ENCODE measurements at regions not wholly inside any gene's neighbourhood (a gene's known extent, or its start where the extent isn't known, plus 50 kb on each side); places are given as distances from the start of the nearest gene placed in this dataset.

- TF ChIP-seq ZKSCAN8 (CRISPR knock-in tag; IDR thresholded peaks at IDR 0.05) (0 out of 2 replicates have a peak, but pooled peaks have one; percentile 57), CCAR2 (IDR thresholded peaks at IDR 0.05; ENCODE audit: low read depth, low read length) (no peak), SIN3B (IDR thresholded peaks at IDR 0.05; ENCODE audit: low read depth) (no peak), GABPA (tag; conservative IDR thresholded peaks at IDR 0.05; ENCODE audit: low read depth) (peak; percentile 41; the same call in 1 of the 2 replicates), ADNP (tag; IDR thresholded peaks at IDR 0.05) (no peak), ZNF224 (CRISPR knock-in tag; IDR thresholded peaks at IDR 0.05) (no peak), FUS (optimal IDR thresholded peaks at IDR 0.05; ENCODE audit: low read depth, low read length) (no peak), U2AF1 (optimal IDR thresholded peaks at IDR 0.05; ENCODE audit: low read depth, low read length) (no peak), ARID3A (IDR thresholded peaks at IDR 0.05; ENCODE audit: borderline replicate concordance, low read depth, low read length) (no peak), CSDE1 (IDR thresholded peaks at IDR 0.05) (no peak), HEY1 (CRISPR knock-in tag; IDR thresholded peaks at IDR 0.05; ENCODE audit: borderline replicate concordance) (no peak), MTA1 (IDR thresholded peaks at IDR 0.05; ENCODE audit: borderline replicate concordance) (no peak), MBD1 (CRISPR knock-in tag; IDR thresholded peaks at IDR 0.05) (no peak), ZFP30 (CRISPR knock-in tag; IDR thresholded peaks at IDR 0.05; ENCODE audit: borderline replicate concordance) (no peak), CTBP1 (IDR thresholded peaks at IDR 0.05; ENCODE audit: borderline replicate concordance) (peak; percentile 79; the same call in 1 of the 2 replicates), ETV6 (IDR thresholded peaks at IDR 0.05; ENCODE audit: borderline replicate concordance in 1 of 2, low read depth in 2 of 2, low read length in 1 of 2) (no peak), ETV6 (CRISPR knock-in tag; IDR thresholded peaks at IDR 0.05; ENCODE audit: borderline replicate concordance) (no peak; the same call in 1 of the 2 replicates), CBX8 (IDR thresholded peaks at IDR 0.05; ENCODE audit: borderline replicate concordance, extremely low read depth, low read depth, low read length, poor library complexity, severe bottlenecking) (no peak), ZNF354B (CRISPR knock-in tag; IDR thresholded peaks at IDR 0.05) (no peak), CBX2 (IDR thresholded peaks at IDR 0.05; ENCODE audit: insufficient read depth, low read length, poor library complexity, severe bottlenecking) (no peak), ZNF277 (CRISPR knock-in tag; IDR thresholded peaks at IDR 0.05; ENCODE audit: borderline replicate concordance) (no peak), SMAD2 (IDR thresholded peaks at IDR 0.05; ENCODE audit: low read depth, low read length) (no peak), RBFOX2 (IDR thresholded peaks at IDR 0.05; ENCODE audit: low read depth, low read length) (no peak), ZNF76 (CRISPR knock-in tag; IDR thresholded peaks at IDR 0.05; ENCODE audit: borderline replicate concordance) (no peak)
- TF ChIP-seq, protein P1, sequence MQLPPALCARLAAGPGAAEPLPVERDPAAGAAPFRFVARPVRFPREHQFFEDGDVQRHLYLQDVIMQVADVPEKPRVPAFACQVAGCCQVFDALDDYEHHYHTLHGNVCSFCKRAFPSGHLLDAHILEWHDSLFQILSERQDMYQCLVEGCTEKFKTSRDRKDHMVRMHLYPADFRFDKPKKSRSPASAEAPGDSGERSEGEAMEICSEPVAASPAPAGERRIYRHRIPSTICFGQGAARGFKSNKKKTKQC (CRISPR knock-in tag; IDR thresholded peaks at IDR 0.05): peak; percentile 89
Measured at GRCh38 chr3:14598143-14598569, 53.4 kb upstream of the CCDC174 start (continued).

Data from K562 (cell line).